ENCODE measurements at regions not wholly inside any gene's neighbourhood (a gene's known extent, or its start where the extent isn't known, plus 50 kb on each side); places are given as distances from the start of the nearest gene placed in this dataset.
A peak's percentile ranks its signal among the peaks of the same experiment; 100 is the strongest.

- Histone ChIP-seq H3K27ac (ENCODE audit: low read length) (no peak overlapping the region), H3K9me3 (ENCODE audit: insufficient read depth, low read length, severe bottlenecking) (no peaks in the 10 kb centered on the region), H3K79me2 (ENCODE audit: insufficient read depth, low read length) (no peaks in the 10 kb centered on the region), H3K9ac (ENCODE audit: low read depth, low read length) (no peak overlapping the region), H2AFZ (ENCODE audit: low read depth, low read length) (no peak overlapping the region), H4K20me1 (ENCODE audit: insufficient read depth, low read length) (no peaks in the 10 kb centered on the region), H3K4me3 (ENCODE audit: low read depth in 1 of 2, low read length in 2 of 2) (no peak overlapping the region), H3K4me2 (ENCODE audit: insufficient read depth, low read length) (no peak overlapping the region), H3K27me3 (ENCODE audit: insufficient read depth, low read length, poor library complexity) (peaks cover 3% of the 10 kb centered on the region), H3K4me1 (ENCODE audit: insufficient read depth, low read length) (no peaks in the 10 kb centered on the region), H3K36me3 (ENCODE audit: insufficient read depth, low read length) (no peaks in the 10 kb centered on the region)
- DNase-seq (peak; percentile 37), ATAC-seq (ENCODE audit: insufficient read depth, low read depth) (peak; percentile 40; the same call in 1 of the 3 replicates)
- TF ChIP-seq EZH2 (IDR thresholded peaks at IDR 0.05; ENCODE audit: borderline replicate concordance, low read depth, low read length, severe bottlenecking): no peak
- TF ChIP-seq, protein P1, sequence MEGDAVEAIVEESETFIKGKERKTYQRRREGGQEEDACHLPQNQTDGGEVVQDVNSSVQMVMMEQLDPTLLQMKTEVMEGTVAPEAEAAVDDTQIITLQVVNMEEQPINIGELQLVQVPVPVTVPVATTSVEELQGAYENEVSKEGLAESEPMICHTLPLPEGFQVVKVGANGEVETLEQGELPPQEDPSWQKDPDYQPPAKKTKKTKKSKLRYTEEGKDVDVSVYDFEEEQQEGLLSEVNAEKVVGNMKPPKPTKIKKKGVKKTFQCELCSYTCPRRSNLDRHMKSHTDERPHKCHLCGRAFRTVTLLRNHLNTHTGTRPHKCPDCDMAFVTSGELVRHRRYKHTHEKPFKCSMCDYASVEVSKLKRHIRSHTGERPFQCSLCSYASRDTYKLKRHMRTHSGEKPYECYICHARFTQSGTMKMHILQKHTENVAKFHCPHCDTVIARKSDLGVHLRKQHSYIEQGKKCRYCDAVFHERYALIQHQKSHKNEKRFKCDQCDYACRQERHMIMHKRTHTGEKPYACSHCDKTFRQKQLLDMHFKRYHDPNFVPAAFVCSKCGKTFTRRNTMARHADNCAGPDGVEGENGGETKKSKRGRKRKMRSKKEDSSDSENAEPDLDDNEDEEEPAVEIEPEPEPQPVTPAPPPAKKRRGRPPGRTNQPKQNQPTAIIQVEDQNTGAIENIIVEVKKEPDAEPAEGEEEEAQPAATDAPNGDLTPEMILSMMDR (IDR thresholded peaks at IDR 0.05; ENCODE audit: borderline replicate concordance, extremely low read depth, low read length, poor library complexity, severe bottlenecking): peak; percentile 69
Measured at GRCh38 chr11:11155962-11156815, 196.9 kb downstream of the CSNK2A3 start.

DNA sequence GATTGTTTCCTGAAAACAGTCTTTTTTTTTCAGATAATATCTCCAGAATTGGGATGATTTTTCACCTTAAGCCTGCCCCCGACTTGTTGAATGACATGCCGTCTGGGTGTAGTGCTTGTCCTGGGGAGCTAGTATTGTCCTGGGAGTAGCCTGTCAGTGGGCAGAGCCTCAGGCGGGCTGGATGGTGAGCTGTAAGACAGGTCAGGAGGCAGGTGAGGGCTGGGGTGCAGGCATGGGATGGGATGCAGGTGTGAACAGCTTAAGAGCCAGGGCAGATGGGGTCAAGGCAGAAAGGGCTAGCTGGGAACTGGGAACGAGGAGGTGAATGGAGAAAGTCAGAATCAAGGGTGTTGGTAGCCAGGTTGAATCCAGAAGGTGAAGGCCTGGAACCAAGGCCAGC, 200.2 kb downstream of the CSNK2A3 start:
- TF ChIP-seq, protein P1 (IDR thresholded peaks at IDR 0.05; ENCODE audit: borderline replicate concordance, extremely low read depth, low read length, poor library complexity, severe bottlenecking): no peak
- no peak for TF ChIP-seq EZH2 (IDR thresholded peaks at IDR 0.05; ENCODE audit: borderline replicate concordance, low read depth, low read length, severe bottlenecking)
- Histone ChIP-seq H3K4me1 (ENCODE audit: insufficient read depth, low read length) (0 out of 2 replicates have a peak, but pooled peaks cover 3% of the 10 kb centered on the region), H3K79me2 (ENCODE audit: insufficient read depth, low read length) (no peaks in the 10 kb centered on the region), H4K20me1 (ENCODE audit: insufficient read depth, low read length) (no peaks in the 10 kb centered on the region), H3K4me2 (ENCODE audit: insufficient read depth, low read length) (no peak overlapping the region), H3K9ac (ENCODE audit: low read depth, low read length) (no peak overlapping the region), H3K9me3 (ENCODE audit: insufficient read depth, low read length, severe bottlenecking) (no peaks in the 10 kb centered on the region), H2AFZ (ENCODE audit: low read depth, low read length) (no peak overlapping the region), H3K36me3 (ENCODE audit: insufficient read depth, low read length) (no peaks in the 10 kb centered on the region), H3K4me3 (ENCODE audit: low read depth in 1 of 2, low read length in 2 of 2) (no peak overlapping the region), H3K27me3 (ENCODE audit: insufficient read depth, low read length, poor library complexity) (no peaks in the 10 kb centered on the region), H3K27ac (ENCODE audit: low read length) (no peak overlapping the region)
- ATAC-seq (ENCODE audit: insufficient read depth, low read depth): no peak
- no peak for DNase-seq

GRCh38 chr11:11149671-11150459, 203.2 kb downstream of the CSNK2A3 start:
- Histone ChIP-seq H3K79me2 (ENCODE audit: insufficient read depth, low read length) (no peaks in the 10 kb centered on the region), H4K20me1 (ENCODE audit: insufficient read depth, low read length) (no peaks in the 10 kb centered on the region), H3K9me3 (ENCODE audit: insufficient read depth, low read length, severe bottlenecking) (no peaks in the 10 kb centered on the region), H2AFZ (ENCODE audit: low read depth, low read length) (no peak overlapping the region), H3K9ac (ENCODE audit: low read depth, low read length) (no peak overlapping the region), H3K27me3 (ENCODE audit: insufficient read depth, low read length, poor library complexity) (no peaks in the 10 kb centered on the region), H3K36me3 (ENCODE audit: insufficient read depth, low read length) (no peaks in the 10 kb centered on the region), H3K4me3 (ENCODE audit: low read depth in 1 of 2, low read length in 2 of 2) (no peak overlapping the region), H3K4me2 (ENCODE audit: insufficient read depth, low read length) (no peak overlapping the region; the same call in 1 of the 2 replicates), H3K4me1 (ENCODE audit: insufficient read depth, low read length) (0 out of 2 replicates have a peak, but pooled peaks cover 3% of the 10 kb centered on the region), H3K27ac (ENCODE audit: low read length) (no peak overlapping the region)
- DNase-seq (no peak), ATAC-seq (ENCODE audit: insufficient read depth, low read depth) (peak; percentile 54)
- no peak for TF ChIP-seq EZH2 (IDR thresholded peaks at IDR 0.05; ENCODE audit: borderline replicate concordance, low read depth, low read length, severe bottlenecking)
- TF ChIP-seq, protein P1 (IDR thresholded peaks at IDR 0.05; ENCODE audit: borderline replicate concordance, extremely low read depth, low read length, poor library complexity, severe bottlenecking): no peak

All from DND-41 (cell line).